ENCODE measurements at regions not wholly inside any gene's neighbourhood (a gene's known extent, or its start where the extent isn't known, plus 50 kb on each side); places are given as distances from the start of the nearest gene placed in this dataset.

GRCh38 chr13:104869501-104869900 lies 1666.0 kb downstream of the EFNB2 start:
- TF ChIP-seq CTCF (IDR thresholded peaks at IDR 0.05; ENCODE audit: low read depth, low read length) = no peak
- peak; percentile 3 to 7 for DNase-seq (ENCODE audit: low read depth in 2 of 2)
- H3K4me3 ChIP-seq (replicated peaks in 1 of 2; ENCODE audit: low read depth in 2 of 2, low read length in 2 of 2) = no peak overlapping the region

- no peak for DNase-seq (ENCODE audit: low read depth in 2 of 2)
- H3K4me3 ChIP-seq (replicated peaks in 1 of 2; ENCODE audit: low read depth in 2 of 2, low read length in 2 of 2) = no peak overlapping the region
- no peak for TF ChIP-seq CTCF (IDR thresholded peaks at IDR 0.05; ENCODE audit: low read depth, low read length)
These were observed 1666.7 kb downstream of the EFNB2 start for GRCh38 chr13:104868806-104869205.

- no peak for DNase-seq (ENCODE audit: low read depth in 2 of 2)
These were observed 1679.9 kb downstream of the EFNB2 start for GRCh38 chr13:104855581-104855980.

GRCh38 chr13:104854698-104855097 lies 1680.8 kb downstream of the EFNB2 start:
- TF ChIP-seq CTCF (IDR thresholded peaks at IDR 0.05; ENCODE audit: low read depth, low read length) = no peak
- DNase-seq (ENCODE audit: low read depth in 2 of 2) = no peak
- H3K4me3 ChIP-seq (replicated peaks in 1 of 2; ENCODE audit: low read depth in 2 of 2, low read length in 2 of 2) = no peak overlapping the region

More at GRCh38 chr13:104855581-104855980, 1679.9 kb downstream of the EFNB2 start:
- TF ChIP-seq CTCF (IDR thresholded peaks at IDR 0.05; ENCODE audit: low read depth, low read length) = no peak
- no peak overlapping the region for H3K4me3 ChIP-seq (replicated peaks in 1 of 2; ENCODE audit: low read depth in 2 of 2, low read length in 2 of 2)

GRCh38 chr13:104854007-104854406 lies 1681.5 kb downstream of the EFNB2 start:
- no peak for DNase-seq (ENCODE audit: low read depth in 2 of 2)
- no peak for TF ChIP-seq CTCF (IDR thresholded peaks at IDR 0.05; ENCODE audit: low read depth, low read length)

GRCh38 chr13:104847922-104848321 lies 1687.5 kb downstream of the EFNB2 start:
- H3K4me3 ChIP-seq (replicated peaks in 1 of 2; ENCODE audit: low read depth in 2 of 2, low read length in 2 of 2) = no peak overlapping the region
- TF ChIP-seq CTCF (IDR thresholded peaks at IDR 0.05; ENCODE audit: low read depth, low read length) = no peak

More at GRCh38 chr13:104854007-104854406, 1681.5 kb downstream of the EFNB2 start:
- no peak overlapping the region for H3K4me3 ChIP-seq (replicated peaks in 1 of 2; ENCODE audit: low read depth in 2 of 2, low read length in 2 of 2)

GRCh38 chr13:104843401-104843800 lies 1692.1 kb downstream of the EFNB2 start:
- no peak for TF ChIP-seq CTCF (IDR thresholded peaks at IDR 0.05; ENCODE audit: low read depth, low read length)
- H3K4me3 ChIP-seq (replicated peaks in 1 of 2; ENCODE audit: low read depth in 2 of 2, low read length in 2 of 2) = no peak overlapping the region
- DNase-seq (ENCODE audit: low read depth in 2 of 2) = no peak

More at GRCh38 chr13:104847922-104848321, 1687.5 kb downstream of the EFNB2 start:
- DNase-seq (ENCODE audit: low read depth in 2 of 2) = no peak
